ENCODE measurements at regions not wholly inside any gene's neighbourhood (a gene's known extent, or its start where the extent isn't known, plus 50 kb on each side); places are given as distances from the start of the nearest gene placed in this dataset.
"Not testable (repeated sequence)": the region's sequence is repeated elsewhere in the genome, so short reads cannot be mapped to it uniquely, and the experiment has no call there.

GRCh38 chr2:147273106-147273505, 571.7 kb upstream of the ACVR2A start:
- DNase-seq (ENCODE audit: low read depth, low spot score): no peak
- no peak for ATAC-seq
- no TSS peak for BruUV-seq (replicated peaks)
- in situ Hi-C loops (cut with HindIII; ENCODE audit: low pct_unique_long_range_greater_than_20kb, low sequenced_read_pairs): no loop called here
- Histone ChIP-seq H3K4me3 (ENCODE audit: low read depth in 2 of 2, low read length in 2 of 2) (no peak overlapping the region), H3K36me3 (ENCODE audit: control insufficient read depth, insufficient read depth, low read length) (no peaks in the 10 kb centered on the region), H3K27me3 (ENCODE audit: control insufficient read depth, insufficient read depth, low read length) (no peaks in the 10 kb centered on the region), H3K9me3 (ENCODE audit: control insufficient read depth, insufficient read depth, low read depth, low read length) (no peaks in the 10 kb centered on the region), H3K4me1 (ENCODE audit: control insufficient read depth, insufficient read depth, low read length) (no peaks in the 10 kb centered on the region), H3K27ac (ENCODE audit: low read length) (no peak overlapping the region)
- TF ChIP-seq REST (IDR thresholded peaks at IDR 0.05; ENCODE audit: insufficient read depth in 1 of 2, low read depth in 2 of 2, low read length in 1 of 2) (no peak), CTCF (IDR thresholded peaks at IDR 0.05) (no peak), TCF7L2 (IDR thresholded peaks at IDR 0.05; ENCODE audit: low read depth, low read length) (no peak), POLR2AphosphoS5 (IDR thresholded peaks at IDR 0.05; ENCODE audit: low read depth, low read length) (no peak)
- ChIA-PET CTCF (no interaction called here), POLR2A (no interaction called here)
- intact Hi-C loops (cut with micrococcal nuclease; ENCODE audit: unreplicated experiment): no loop called here

DNA sequence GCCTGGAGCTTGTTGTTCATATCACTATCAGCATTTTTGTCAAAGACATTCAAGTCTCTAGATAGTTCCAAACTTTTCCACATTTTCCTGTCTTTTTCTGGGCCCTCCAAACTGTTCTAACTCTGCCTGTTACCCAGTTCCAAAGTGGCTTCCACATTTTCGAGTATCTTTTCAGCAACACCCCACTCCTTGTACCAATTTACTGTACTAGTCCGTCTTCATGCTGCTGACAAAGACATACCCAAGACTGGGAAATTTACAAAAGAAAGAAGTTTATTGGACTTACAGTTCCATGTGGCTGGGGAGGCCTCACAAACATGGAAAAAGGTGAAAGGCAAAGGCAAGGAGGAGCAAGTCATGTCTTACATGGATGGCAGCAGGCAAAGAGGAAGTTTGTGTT, 575.2 kb upstream of the ACVR2A start:
- CTCF ChIA-PET; POLR2A ChIA-PET; intact Hi-C loops (cut with micrococcal nuclease; ENCODE audit: unreplicated experiment); ATAC-seq; H3K27ac ChIP-seq (ENCODE audit: low read length); H3K36me3 ChIP-seq (ENCODE audit: control insufficient read depth, insufficient read depth, low read length); H3K4me1 ChIP-seq (ENCODE audit: control insufficient read depth, insufficient read depth, low read length); H3K4me3 ChIP-seq (ENCODE audit: low read depth in 2 of 2, low read length in 2 of 2); H3K9me3 ChIP-seq (ENCODE audit: control insufficient read depth, insufficient read depth, low read depth, low read length); in situ Hi-C loops (cut with HindIII; ENCODE audit: low pct_unique_long_range_greater_than_20kb, low sequenced_read_pairs); H3K27me3 ChIP-seq (ENCODE audit: control insufficient read depth, insufficient read depth, low read length); DNase-seq (ENCODE audit: low read depth, low spot score); BruUV-seq (replicated peaks): not testable (repeated sequence)

DNA sequence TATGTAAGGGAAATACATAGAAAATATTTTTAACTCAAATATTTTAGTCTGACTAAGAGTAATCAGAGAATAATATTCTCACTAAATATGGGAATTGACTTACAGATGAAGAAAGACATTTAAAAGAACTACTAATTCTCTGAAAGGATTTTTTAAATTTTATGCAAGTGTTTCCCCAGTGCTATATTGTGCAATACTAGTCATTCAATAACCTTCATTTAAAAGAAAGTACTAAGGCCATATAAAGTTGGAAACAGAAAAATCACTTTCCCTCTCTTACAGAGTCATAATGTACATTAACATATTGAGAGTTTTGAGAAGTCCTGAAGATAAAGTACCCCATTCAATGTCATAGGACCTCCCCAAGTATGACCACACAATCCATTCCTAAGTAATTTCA, 584.6 kb upstream of the ACVR2A start:
- H3K27me3 ChIP-seq (ENCODE audit: control insufficient read depth, insufficient read depth, low read length): no peaks in the 10 kb centered on the region
- no peaks in the 10 kb centered on the region for H3K9me3 ChIP-seq (ENCODE audit: control insufficient read depth, insufficient read depth, low read depth, low read length)
- no peaks in the 10 kb centered on the region; the same call in 1 of the 2 replicates for H3K36me3 ChIP-seq (ENCODE audit: control insufficient read depth, insufficient read depth, low read length)
- intact Hi-C loops (cut with micrococcal nuclease; ENCODE audit: unreplicated experiment): no loop called here
- POLR2A ChIA-PET: no interaction called here
- no peak overlapping the region for H3K27ac ChIP-seq (ENCODE audit: low read length)
- CTCF ChIA-PET: no interaction called here
- in situ Hi-C loops (cut with HindIII; ENCODE audit: low pct_unique_long_range_greater_than_20kb, low sequenced_read_pairs): no loop called here
- DNase-seq (ENCODE audit: low read depth, low spot score) (no peak), ATAC-seq (no peak)
- H3K4me3 ChIP-seq (ENCODE audit: low read depth in 2 of 2, low read length in 2 of 2): no peak overlapping the region
- no peaks in the 10 kb centered on the region for H3K4me1 ChIP-seq (ENCODE audit: control insufficient read depth, insufficient read depth, low read length)
- no TSS peak for BruUV-seq (replicated peaks)
- no peak for TF ChIP-seq SIN3A (IDR thresholded peaks at IDR 0.05; ENCODE audit: borderline replicate concordance, insufficient read depth, low read depth, low read length)
- TF ChIP-seq REST (IDR thresholded peaks at IDR 0.05; ENCODE audit: insufficient read depth in 1 of 2, low read depth in 2 of 2, low read length in 1 of 2): no peak
- no peak for TF ChIP-seq TCF7L2 (IDR thresholded peaks at IDR 0.05; ENCODE audit: low read depth, low read length)
- no peak for TF ChIP-seq CTCF (IDR thresholded peaks at IDR 0.05)
- no peak for TF ChIP-seq POLR2AphosphoS5 (IDR thresholded peaks at IDR 0.05; ENCODE audit: low read depth, low read length)
